A549 (cell line): ENCODE measurements at regions not wholly inside any gene's neighbourhood (a gene's known extent, or its start where the extent isn't known, plus 50 kb on each side); places are given as distances from the start of the nearest gene placed in this dataset.

Source experiments
- ATAC-seq, 2 experiments: fragments of 200-7000 bp in 1 of 2; fragments of >200 bp in 1 of 2; cut with Nextera tagmentation in 1 of 2; cut with Tn5 transposase in 1 of 2; 3 replicates each; pipeline versions ENCODE4 v1.8.0 to v1.9.1; 2018 to 2020; ENCODE audit warnings: mild to moderate bottlenecking in 1 of 2, moderate library complexity in 1 of 2
- CTCF ChIA-PET: fragments of 300-600 bp; sonication (Branson Sonifier 250); formaldehyde crosslinking; extraction: SDS; loops from one replicate; lab custom pipeline; 2021; ENCODE audit warnings: antibody characterized with exemption, inconsistent platforms; lab: Yijun Ruan, JAX
- POLR2A ChIA-PET: fragments of 350-600 bp; formaldehyde crosslinking; extraction: SDS; loops from one replicate; lab custom pipeline; 2021; ENCODE audit warnings: antibody characterized with exemption, inconsistent platforms; lab: Yijun Ruan, JAX
- DNase-seq, 2 experiments: peaks; one replicate each; pipeline versions ENCODE4 v3.0.0 to v3.0.0-alpha.2; 2011 to 2016; ENCODE audit warnings: low read depth in 1 of 2, low spot score in 1 of 2
- FAIRE-seq: peaks from 2 replicates; lab custom pipeline; 2011; peaks lifted over from hg19 to GRCh38; lab: Jason Lieb, UNC
- H3K27ac ChIP-seq, 2 experiments: fragments of >200 bp; sonication (Bioruptor Twin); formaldehyde crosslinking; 3 replicates each; pipeline ENCODE4 v1.5.1; 2016 to 2017
- H3K4me1 ChIP-seq: fragments of >200 bp; sonication (Bioruptor Twin); formaldehyde crosslinking; 3 replicates; pipeline ENCODE4 v1.6.1; 2016
- H3K4me2 ChIP-seq: fragments of >200 bp; sonication (Bioruptor Twin); formaldehyde crosslinking; 3 replicates; pipeline ENCODE4 v1.6.1; 2016
- H3K4me3 ChIP-seq: fragments of >200 bp; sonication (Bioruptor Twin); formaldehyde crosslinking; 3 replicates; pipeline ENCODE4 v1.5.1; 2016
- H3K9me3 ChIP-seq: fragments of >200 bp; sonication (Bioruptor Twin); formaldehyde crosslinking; 3 replicates; pipeline ENCODE4 v1.6.1; 2016
- BHLHE40 ChIP-seq: IDR thresholded peaks from 2 replicates; pipeline ENCODE4 v1.6.1; 2012; ENCODE audit warnings: low read depth, low read length, inconsistent platforms
- CBX2 ChIP-seq: fragments of 200-600 bp; sonication (generic); IDR thresholded peaks from 2 replicates; pipeline ENCODE4 v1.6.1; 2016; ENCODE audit warnings: low read depth, mild to moderate bottlenecking, borderline replicate concordance
- CTCF ChIP-seq: fragments of >200 bp; sonication (Bioruptor Twin); formaldehyde crosslinking; IDR thresholded peaks from 3 replicates; pipeline ENCODE4 v1.5.1; 2016
- ESRRA ChIP-seq: fragments of 150-350 bp; IDR thresholded peaks from 2 replicates; pipeline ENCODE4 v1.6.1; 2014; ENCODE audit warnings: mild to moderate bottlenecking, low read length, borderline replicate concordance
- FOSB ChIP-seq: fragments of 250-450 bp; sonication (Bioruptor Pico); IDR thresholded peaks from 2 replicates; pipeline ENCODE4 v1.5.0; 2020; ENCODE audit warnings: mild to moderate bottlenecking, moderate library complexity
- GATA3 ChIP-seq: IDR thresholded peaks from 2 replicates; pipeline ENCODE4 v1.6.1; 2012; ENCODE audit warnings: borderline replicate concordance
- HOXA7 ChIP-seq: fragments of 250-450 bp; sonication (Bioruptor Pico); IDR thresholded peaks from 2 replicates; pipeline ENCODE4 v1.5.0; 2020; ENCODE audit warnings: mild to moderate bottlenecking, moderate library complexity
- JUN ChIP-seq, 2 experiments: fragments of >200 bp; sonication (Bioruptor Twin); formaldehyde crosslinking; IDR thresholded peaks; 2 replicates in 1 of 2; 3 replicates in 1 of 2; pipeline ENCODE4 v1.6.1; 2016 to 2017
- JUNB ChIP-seq: fragments of >200 bp; sonication (Bioruptor Twin); formaldehyde crosslinking; IDR thresholded peaks from 2 replicates; pipeline ENCODE4 v1.6.1; 2016
- PBX3 ChIP-seq: IDR thresholded peaks from 2 replicates; pipeline ENCODE4 v1.6.1; 2012
- POLR2A ChIP-seq: IDR thresholded peaks from 2 replicates; pipeline ENCODE4 v1.6.1; 2012; ENCODE audit warnings: mild to moderate bottlenecking, low read length
- ZC3H11A ChIP-seq: fragments of 450-650 bp; IDR thresholded peaks from 2 replicates; pipeline ENCODE4 v1.6.1; 2014; ENCODE audit warnings: antibody characterized with exemption, mild to moderate bottlenecking
- ZFP36 ChIP-seq: fragments of 450-650 bp; IDR thresholded peaks from 2 replicates; pipeline ENCODE4 v1.6.1; 2014; ENCODE audit warnings: borderline replicate concordance; ENCODE audit not compliant: partially characterized antibody
- WGBS: methylation state at CpG from one replicate; pipeline ENCODE4 v1.1.6; 2017; ENCODE audit errors: missing lambda C conversion rate; 5-methylcytosine and 5-hydroxymethylcytosine counted together
- TF ChIP-seq, protein P1 (sequence below): fragments of 250-450 bp; sonication (Bioruptor Pico); IDR thresholded peaks from 2 replicates; pipeline ENCODE4 v1.5.0; 2021; ENCODE audit warnings: mild to moderate bottlenecking, moderate library complexity, borderline replicate concordance
- TF ChIP-seq, protein P2 (sequence below): fragments of 450-650 bp; IDR thresholded peaks from 2 replicates; pipeline ENCODE4 v1.6.1; 2014; ENCODE audit warnings: antibody characterized with exemption
- TF ChIP-seq, protein P3 (sequence below): fragments of >200 bp; sonication (Bioruptor Twin); formaldehyde crosslinking; IDR thresholded peaks from 3 replicates; pipeline ENCODE4 v1.6.1; 2016

DNA sequence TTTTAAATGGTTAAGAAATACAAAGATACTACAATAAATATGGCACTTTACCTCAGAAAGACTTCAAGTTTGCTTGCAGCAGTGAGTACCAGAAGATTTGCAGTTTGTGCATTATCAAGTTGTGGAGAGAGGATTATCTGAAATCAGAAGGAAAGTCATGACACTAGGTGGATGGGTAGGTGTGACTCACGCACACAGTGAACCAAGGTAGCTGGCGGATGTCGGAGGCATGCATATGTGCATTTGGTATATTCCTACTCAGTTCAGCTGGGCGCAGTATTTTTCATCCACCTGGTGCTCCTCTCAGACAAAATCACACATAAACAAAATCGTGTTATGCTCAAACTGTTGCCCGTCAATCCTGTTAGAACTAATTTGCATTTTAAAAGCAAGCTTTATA lies 351.0 kb downstream of the IGSF11 start:
- Histone ChIP-seq H3K9me3 (no peaks in the 10 kb centered on the region), H3K4me3 (no peak overlapping the region), H3K27ac (no peak overlapping the region), H3K4me2 (no peak overlapping the region), H3K4me1 (no peaks in the 10 kb centered on the region)
- no peak for DNase-seq
- no peak for ATAC-seq
- TF ChIP-seq PBX3, result no peak
- no peak for TF ChIP-seq GATA3
- no peak for TF ChIP-seq POLR2A
- TF ChIP-seq JUNB, result no peak
- no peak for TF ChIP-seq ZC3H11A
- TF ChIP-seq ZFP36, result no peak
- TF ChIP-seq, protein P1, sequence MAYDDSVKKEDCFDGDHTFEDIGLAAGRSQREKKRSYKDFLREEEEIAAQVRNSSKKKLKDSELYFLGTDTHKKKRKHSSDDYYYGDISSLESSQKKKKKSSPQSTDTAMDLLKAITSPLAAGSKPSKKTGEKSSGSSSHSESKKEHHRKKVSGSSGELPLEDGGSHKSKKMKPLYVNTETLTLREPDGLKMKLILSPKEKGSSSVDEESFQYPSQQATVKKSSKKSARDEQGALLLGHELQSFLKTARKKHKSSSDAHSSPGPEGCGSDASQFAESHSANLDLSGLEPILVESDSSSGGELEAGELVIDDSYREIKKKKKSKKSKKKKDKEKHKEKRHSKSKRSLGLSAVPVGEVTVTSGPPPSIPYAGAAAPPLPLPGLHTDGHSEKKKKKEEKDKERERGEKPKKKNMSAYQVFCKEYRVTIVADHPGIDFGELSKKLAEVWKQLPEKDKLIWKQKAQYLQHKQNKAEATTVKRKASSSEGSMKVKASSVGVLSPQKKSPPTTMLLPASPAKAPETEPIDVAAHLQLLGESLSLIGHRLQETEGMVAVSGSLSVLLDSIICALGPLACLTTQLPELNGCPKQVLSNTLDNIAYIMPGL (CRISPR knock-in tag), result no peak
- TF ChIP-seq ESRRA, result no peak
- POLR2A ChIA-PET, result no interaction called here
- 60% methylated on average over 6 of the region's 6 CpGs for WGBS
- CTCF ChIA-PET, result interaction anchor here (1.2 kb wide), 1 partner anchor 24 kb away, joined by 3 read pairs; no protein-coding TSS in a partner anchor
- no peak for FAIRE-seq

- ChIA-PET POLR2A (no interaction called here), CTCF (interaction anchor here (0.9 kb wide), 1 partner anchor 196 kb away, joined by 3 read pairs; no protein-coding TSS in a partner anchor)
- no peak overlapping the region for H3K4me2 ChIP-seq
- no peak overlapping the region for H3K27ac ChIP-seq
- FAIRE-seq, result no peak
- no peak overlapping the region for H3K4me3 ChIP-seq
- TF ChIP-seq, protein P2, sequence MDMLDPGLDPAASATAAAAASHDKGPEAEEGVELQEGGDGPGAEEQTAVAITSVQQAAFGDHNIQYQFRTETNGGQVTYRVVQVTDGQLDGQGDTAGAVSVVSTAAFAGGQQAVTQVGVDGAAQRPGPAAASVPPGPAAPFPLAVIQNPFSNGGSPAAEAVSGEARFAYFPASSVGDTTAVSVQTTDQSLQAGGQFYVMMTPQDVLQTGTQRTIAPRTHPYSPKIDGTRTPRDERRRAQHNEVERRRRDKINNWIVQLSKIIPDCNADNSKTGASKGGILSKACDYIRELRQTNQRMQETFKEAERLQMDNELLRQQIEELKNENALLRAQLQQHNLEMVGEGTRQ, result no peak
- TF ChIP-seq CTCF (no peak), JUN (IDR thresholded peaks at IDR 0.05) (no peak), PBX3 (no peak), CBX2 (no peak), FOSB (CRISPR knock-in tag) (no peak), HOXA7 (CRISPR knock-in tag) (no peak), BHLHE40 (no peak)
- TF ChIP-seq, protein P1 (CRISPR knock-in tag), result no peak
- TF ChIP-seq, protein P3, sequence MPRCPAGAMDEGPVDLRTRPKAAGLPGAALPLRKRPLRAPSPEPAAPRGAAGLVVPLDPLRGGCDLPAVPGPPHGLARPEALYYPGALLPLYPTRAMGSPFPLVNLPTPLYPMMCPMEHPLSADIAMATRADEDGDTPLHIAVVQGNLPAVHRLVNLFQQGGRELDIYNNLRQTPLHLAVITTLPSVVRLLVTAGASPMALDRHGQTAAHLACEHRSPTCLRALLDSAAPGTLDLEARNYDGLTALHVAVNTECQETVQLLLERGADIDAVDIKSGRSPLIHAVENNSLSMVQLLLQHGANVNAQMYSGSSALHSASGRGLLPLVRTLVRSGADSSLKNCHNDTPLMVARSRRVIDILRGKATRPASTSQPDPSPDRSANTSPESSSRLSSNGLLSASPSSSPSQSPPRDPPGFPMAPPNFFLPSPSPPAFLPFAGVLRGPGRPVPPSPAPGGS, result no peak
- DNase-seq, result no peak
- no peaks in the 10 kb centered on the region for H3K4me1 ChIP-seq
- WGBS, result 0% methylated on average over 2 of the region's 2 CpGs
- no peaks in the 10 kb centered on the region for H3K9me3 ChIP-seq
- no peak for ATAC-seq
Measured at GRCh38 chr3:118688396-118688884, 346.2 kb downstream of the IGSF11 start.
